ENCODE measurements at regions not wholly inside any gene's neighbourhood (a gene's known extent, or its start where the extent isn't known, plus 50 kb on each side); places are given as distances from the start of the nearest gene placed in this dataset.
"Not testable (repeated sequence)": the region's sequence is repeated elsewhere in the genome, so short reads cannot be mapped to it uniquely, and the experiment has no call there.

- TF ChIP-seq CTCF (IDR thresholded peaks at IDR 0.05); TCF7L2 (IDR thresholded peaks at IDR 0.05; ENCODE audit: low read depth, low read length); REST (IDR thresholded peaks at IDR 0.05; ENCODE audit: insufficient read depth in 1 of 2, low read depth in 2 of 2, low read length in 1 of 2): not testable (repeated sequence)
Measured at GRCh38 chr1:206276143-206276542, 72.8 kb downstream of the SRGAP2 start.

All from Panc1 (cell line).